TTC549 (cell line): ENCODE measurements at regions not wholly inside any gene's neighbourhood (a gene's known extent, or its start where the extent isn't known, plus 50 kb on each side); places are given as distances from the start of the nearest gene placed in this dataset.

Experiments
- FAIRE-seq: peaks from 2 replicates; lab custom pipeline; 2012; peaks lifted over from hg19 to GRCh38; lab: Jason Lieb, UNC

GRCh38 chrX:26373829-26374228 is 157.9 kb downstream of the MAGEB5 start:
- no peak for FAIRE-seq

GRCh38 chrX:26352891-26353430 is 137.0 kb downstream of the MAGEB5 start:
- no peak for FAIRE-seq

GRCh38 chrX:26347171-26347570 is 131.2 kb downstream of the MAGEB5 start:
- no peak for FAIRE-seq

- no peak for FAIRE-seq
These were observed 118.3 kb downstream of the MAGEB5 start for GRCh38 chrX:26334232-26334631.

- no peak for FAIRE-seq
These were observed 112.8 kb downstream of the MAGEB5 start for GRCh38 chrX:26328608-26329319.

- FAIRE-seq, result no peak
These were observed 93.3 kb downstream of the MAGEB5 start for GRCh38 chrX:26309262-26309661.

GRCh38 chrX:26295425-26295824 is 79.5 kb downstream of the MAGEB5 start:
- FAIRE-seq, result no peak

GRCh38 chrX:26286836-26287235 is 70.9 kb downstream of the MAGEB5 start:
- FAIRE-seq, result no peak
